Limb (tissue), 2 donors: ENCODE measurements at regions not wholly inside any gene's neighbourhood (a gene's known extent, or its start where the extent isn't known, plus 50 kb on each side); places are given as distances from the start of the nearest gene placed in this dataset.
"Not testable (repeated sequence)": the region's sequence is repeated elsewhere in the genome, so short reads cannot be mapped to it uniquely, and the experiment has no call there.

Experiments
- DNase-seq, 2 donors: peaks; one replicate each; pipeline ENCODE4 v3.0.0-alpha.2; 2016; ENCODE audit errors: extremely low spot score in 2 of 2

DNA sequence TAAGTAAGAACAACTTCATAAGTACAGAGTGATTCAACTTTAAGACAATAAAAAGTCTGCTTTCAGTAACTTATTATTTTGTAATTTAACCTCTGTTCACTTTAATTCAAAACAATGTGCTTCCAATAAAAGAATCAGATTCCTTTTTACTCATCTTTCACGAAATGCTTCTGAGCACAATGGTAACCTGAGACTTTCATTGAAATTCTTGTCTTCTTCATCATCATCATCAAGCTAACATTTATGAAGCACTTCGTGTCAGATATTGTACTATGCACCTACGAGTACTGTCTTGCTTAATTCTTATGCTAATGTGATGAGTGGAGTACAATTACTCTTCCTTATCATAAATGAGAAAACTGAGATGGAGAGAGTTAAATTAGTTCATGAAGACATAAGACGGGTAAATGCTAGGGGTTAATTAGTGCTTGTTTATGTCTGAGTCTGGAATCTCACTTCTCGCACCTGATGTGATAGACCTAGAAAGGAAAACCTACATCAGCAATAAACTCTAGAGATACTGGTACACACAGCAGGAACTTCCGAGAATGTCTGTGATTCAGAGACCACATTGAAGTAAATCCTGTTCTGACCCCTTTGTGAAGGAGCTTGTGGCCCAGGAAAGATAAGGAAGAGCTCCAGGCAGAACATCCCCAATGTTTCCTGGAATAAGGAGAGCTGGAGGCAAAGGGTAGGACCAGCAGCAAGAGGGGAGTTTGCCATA, 227.6 kb upstream of the ETAA1 start:
- no peak for DNase-seq

DNA sequence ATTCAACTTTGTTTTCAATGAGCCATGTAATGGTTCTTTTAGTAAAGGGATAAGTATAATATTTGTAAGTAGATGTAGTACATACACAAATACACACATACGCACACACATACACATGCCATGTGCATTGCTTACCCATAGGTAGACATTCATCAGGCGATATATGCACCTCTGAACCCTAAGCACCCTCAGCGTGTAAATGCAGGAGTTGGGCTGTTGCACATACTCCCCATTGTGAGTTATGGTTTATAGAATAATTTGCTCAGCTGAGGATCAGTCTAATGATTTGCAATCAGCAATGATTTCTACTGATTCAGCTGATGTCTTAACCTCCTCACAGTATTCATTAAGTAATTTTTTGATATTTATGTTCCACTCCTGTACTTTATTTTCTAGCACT, 217.6 kb upstream of the ETAA1 start:
- DNase-seq: no peak

DNA sequence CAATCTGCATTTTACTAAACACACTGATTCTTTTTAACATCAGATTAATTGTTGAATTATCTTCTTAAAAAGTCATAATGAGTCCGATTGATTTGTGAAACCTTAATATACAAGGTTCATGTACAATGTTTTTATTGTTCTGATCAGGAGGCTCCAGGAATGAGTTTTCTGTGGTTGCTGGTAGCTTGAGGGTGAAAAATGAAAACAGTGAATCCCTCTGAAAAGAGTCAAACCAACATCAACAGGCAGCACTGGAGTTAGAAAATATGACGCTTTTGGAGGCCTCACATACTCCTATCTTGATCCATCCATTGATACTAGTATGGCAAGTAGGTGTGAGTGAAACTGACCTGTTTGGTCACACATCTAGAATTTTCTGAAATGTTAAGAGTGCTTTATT, 216.3 kb upstream of the ETAA1 start:
- no peak for DNase-seq

DNA sequence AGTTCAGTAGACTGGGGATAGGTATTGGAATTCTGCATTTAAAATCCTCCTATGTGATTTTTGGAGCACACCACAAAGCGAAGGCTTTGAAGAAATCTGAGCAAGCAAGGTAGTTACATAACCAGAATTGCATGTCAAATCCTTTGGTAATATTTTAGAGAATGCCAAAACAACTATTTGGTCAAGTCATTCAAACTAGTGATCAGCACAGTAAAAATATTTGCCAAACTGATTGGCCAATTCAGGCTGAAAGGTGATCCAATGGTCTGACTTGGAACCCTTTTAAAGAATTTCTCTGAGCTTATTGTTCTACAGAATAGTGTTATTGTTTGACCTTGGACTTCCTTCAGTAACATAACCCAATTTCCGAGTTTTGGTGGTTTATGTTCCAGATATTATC, 214.2 kb upstream of the ETAA1 start:
- DNase-seq: no peak

DNA sequence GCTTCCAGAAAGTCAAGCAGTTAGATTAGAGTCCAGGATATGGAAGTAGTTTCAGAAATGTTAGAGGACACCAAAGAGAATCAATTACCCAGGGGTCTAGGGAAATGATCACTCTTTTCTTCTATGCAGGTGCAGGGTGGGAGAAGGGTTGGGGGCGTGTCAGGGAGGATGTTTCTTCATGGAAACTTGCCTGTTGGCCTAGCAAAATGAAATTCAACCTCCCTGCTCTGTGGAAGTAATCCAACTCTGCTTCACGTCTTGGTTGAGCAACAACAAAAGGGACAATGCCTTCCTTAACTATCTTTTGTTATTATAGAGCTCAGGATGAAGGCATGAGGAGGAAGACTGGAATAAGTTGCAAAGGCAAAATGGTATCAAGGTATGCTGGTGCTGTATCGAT, 210.8 kb upstream of the ETAA1 start:
- DNase-seq: no peak

DNA sequence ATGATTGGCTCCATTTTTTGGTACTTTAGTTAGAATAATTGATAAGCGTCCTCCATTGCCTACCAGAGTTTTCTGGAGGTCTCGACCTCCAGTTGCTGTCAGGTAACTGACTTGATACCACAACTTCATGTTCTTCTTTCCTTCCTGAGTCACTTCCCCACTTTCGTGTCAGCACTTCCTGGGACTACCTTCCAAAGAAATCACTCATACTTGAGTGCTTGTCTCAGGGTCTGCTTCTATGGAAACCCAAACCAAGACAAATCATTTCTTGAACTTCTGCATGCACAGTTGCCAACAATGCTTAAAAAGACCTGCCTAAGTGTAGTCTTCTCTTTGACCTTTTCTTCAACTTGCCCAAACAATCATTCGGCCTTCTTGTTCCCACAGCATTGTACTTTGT, 210.3 kb upstream of the ETAA1 start:
- no peak for DNase-seq

DNA sequence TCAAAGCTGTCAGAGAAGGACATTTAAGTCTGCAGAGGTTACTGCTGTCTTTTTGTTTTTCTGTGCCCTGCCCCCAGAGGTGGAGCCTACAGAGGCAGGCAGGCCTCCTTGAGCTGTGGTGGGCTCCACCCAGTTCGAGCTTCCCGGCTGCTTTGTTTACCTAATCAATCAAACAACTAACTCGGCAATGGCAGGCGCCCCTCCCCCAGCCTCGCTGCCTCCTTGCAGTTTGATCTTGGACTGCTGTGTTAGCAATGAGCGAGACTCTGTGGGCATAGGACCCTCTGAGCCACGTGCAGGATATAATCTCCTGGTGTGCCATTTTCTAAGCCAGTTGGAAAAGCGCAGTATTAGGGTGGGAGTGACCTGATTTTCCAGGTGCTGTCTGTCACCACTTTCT, 201.8 kb upstream of the ETAA1 start:
- DNase-seq: not testable (repeated sequence)

DNA sequence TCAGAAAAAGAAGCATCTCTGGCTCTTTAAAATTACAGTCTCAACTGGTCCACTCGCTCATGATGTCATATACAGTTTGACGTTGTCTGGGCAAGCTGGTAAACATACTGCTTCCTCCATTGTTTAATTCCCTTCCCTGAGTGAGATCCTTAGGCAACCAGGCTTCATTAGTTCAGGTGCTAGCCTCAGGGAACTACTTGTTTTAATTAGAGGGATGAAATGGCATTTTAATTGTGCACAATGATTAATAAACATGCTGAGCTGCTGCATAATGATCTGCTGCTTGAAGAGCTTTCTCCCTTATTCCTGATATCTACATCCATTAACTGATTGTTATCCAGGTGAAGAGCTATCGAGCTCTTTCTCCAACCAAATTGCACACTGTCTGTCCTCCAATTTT, 195.6 kb upstream of the ETAA1 start:
- DNase-seq: no peak

DNA sequence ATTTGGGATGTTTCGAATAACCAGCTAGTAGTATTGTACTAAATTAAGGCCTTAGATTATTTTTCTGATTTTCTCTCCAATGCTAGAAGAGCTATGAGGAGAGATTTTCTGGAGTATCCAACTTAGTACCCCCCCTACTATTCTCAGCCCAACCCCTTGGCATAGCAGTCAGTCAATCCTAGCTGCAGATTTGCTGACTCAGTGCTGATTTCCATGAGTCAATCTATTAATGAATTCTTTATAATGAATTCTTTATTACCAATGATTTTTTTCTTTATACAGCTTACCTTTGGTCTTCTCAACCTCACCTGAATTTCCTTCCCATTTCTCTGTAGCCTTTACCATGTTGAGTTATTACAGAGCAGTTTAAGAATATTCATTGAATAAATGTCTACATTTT, 192.8 kb upstream of the ETAA1 start:
- DNase-seq: no peak

DNA sequence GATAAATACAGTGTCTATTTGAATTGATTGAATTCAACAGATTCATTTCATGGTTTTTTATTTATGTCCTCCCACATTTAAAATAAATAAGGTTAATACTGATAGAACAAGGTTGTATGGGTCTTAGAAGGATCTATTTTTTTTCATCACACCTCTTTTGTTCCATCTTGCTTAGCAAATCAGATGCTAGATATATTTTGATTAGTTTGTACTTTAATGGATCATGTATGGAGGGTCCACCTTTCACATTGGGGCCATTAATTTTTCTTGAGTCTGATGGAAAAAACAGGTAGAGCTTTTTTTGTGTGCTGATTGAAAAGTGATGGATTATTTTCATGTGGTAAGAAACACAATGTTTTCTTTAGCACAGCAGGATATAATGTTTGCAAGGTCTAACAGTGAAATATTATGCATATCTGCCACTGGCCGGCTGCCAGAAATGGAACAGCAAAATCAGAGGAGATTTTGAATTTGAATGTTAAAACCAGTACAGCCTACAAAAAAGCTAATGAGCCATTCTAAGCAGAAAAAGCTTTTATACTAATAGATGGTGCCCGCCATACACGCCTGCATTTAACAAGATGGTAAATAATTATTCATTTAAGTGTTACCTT, 188.1 kb upstream of the ETAA1 start:
- DNase-seq: no peak

DNA sequence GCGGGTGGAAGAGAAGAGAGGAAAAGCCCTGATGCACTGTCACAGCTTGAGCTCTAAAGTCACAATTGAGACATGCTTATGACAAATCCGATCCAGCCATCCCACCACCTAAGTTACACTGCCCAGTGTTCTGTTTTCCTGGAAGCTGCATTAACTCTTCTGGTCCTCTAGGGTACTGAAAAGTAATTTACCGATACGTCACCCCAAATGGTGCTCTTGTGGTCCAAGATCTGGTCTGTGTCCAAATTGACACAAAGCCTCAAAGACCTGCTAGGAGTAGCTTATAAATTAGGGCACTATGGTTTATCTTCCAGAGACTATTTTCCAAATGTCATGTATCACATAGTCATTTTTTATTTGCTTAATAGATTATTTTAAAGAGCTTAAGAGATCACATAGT, 186.7 kb upstream of the ETAA1 start:
- DNase-seq: no peak

DNA sequence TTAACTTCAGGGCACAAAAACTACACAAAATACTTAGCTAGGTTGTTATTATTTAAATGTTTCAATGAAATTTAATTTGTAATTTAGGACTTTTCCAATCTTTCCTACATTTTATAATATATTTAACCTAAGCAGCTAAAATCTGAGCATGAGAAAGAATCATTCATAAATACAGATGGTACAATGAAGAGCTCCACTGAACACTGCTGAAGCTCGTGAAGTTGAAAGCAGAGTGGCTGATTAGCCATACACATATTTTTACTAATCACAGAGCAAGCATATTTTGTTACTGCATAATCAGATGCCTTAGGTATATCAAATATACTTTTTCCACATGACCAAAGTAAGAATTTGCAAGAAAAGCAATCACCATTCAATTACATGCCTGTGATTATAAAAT, 184.9 kb upstream of the ETAA1 start:
- no peak for DNase-seq

DNA sequence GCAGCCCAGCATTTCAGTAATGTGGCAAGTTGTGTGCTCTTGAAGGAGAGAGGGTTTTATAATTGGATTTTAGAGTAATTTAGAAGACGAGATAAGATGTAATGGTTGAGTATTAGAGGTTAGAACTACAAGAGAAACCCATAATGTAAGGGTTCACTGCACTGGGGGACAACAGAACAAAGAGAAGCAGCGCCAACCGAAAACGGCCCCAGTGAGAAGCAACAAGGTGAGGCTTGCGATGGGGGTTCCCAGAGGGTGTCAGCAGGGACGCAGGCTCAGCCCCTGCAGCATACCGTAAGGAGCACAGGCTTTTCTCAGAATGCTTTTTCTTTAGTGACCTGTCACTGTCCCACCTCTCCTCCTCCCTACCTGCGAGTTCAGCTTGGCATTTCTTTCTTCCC, 183.9 kb upstream of the ETAA1 start:
- no peak for DNase-seq

DNA sequence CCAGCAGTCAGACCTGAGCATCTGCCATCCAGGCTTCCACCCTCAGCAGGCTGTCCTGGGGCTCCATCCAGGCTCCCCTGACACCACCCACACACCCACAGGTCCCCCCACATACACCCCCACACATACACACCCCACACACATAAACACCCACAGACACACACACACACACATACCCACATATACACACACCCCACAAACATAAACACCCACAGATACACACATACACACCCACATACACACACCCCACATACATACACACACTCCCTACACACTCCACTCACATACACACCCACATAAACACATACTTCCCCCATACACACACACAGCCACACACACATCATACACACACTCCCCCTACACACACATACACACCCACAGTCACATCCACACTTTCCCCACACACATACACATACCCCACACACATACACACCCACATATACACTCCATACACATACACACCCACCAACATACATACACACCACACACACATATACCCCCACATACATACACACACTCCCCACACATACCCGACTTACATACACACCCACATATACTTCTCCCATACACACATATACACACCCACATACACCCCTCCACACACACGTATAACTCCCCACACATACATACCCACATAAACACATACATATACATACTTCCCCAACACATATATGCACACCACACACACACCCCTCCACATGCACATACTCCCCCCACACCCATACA, 183.3 kb upstream of the ETAA1 start:
- DNase-seq: no peak

DNA sequence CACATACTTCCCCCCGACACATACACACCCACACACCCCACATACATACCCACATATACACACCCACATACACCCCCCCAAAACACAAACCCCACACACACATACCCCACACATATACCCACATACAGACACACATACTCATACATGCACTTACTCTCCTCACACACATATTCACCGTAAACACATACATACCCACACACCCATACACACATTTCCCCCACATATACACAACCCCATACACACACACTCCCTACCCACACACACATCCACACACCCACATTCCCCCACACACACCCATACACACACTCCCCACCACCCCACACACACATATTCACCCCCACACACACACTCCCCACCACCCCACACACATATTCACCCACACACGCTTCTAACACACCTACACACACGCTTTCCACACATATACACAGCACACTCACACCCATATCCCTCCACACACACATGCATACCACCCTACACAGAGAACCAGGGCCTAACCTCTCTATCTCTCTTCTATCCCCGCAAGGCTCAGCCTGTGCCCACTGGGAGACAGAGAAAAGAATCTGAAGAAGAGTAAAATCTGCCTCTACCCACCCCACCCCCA, 182.4 kb upstream of the ETAA1 start:
- no peak for DNase-seq

DNA sequence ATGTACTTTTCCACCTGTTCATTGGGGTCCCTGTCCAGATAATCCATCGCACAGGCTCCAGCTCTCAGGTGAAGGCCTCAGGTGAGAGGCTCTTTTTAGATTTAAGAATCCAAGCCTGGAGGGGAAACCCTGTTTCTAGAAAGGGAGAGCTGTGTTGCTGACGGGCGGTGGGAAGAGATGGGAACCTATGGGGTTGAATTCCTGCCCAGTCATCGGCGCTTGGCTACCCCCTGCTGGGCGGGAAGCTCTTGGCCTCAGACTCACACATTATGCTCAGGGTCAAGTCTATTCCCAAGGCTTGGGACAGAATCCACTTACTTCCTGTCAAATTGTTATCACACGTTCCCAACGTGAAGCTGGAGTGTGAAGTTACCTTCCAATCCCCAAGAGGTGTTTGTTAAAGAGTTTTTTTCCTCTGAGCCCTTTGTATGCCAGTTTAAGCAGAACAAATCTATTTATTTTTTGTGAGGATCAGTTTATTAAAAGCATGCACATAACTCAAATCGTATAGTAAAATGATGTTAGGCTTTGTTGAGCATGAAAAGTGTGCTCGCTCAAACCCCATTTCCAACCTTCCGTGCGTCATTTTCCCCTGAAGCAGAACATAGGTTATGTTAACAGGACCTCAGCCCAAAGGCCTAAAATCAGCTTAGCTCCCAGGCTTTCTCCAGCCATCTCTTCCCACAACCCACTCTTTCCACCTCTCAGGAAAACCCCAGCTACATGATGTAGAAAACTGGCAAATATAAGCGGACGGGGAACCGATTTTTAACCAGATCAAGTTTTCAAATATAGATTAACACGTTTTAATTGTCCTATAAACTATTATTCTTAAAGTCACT, 181.7 kb upstream of the ETAA1 start:
- DNase-seq: peak in 1 of 2 donors; percentile 66

DNA sequence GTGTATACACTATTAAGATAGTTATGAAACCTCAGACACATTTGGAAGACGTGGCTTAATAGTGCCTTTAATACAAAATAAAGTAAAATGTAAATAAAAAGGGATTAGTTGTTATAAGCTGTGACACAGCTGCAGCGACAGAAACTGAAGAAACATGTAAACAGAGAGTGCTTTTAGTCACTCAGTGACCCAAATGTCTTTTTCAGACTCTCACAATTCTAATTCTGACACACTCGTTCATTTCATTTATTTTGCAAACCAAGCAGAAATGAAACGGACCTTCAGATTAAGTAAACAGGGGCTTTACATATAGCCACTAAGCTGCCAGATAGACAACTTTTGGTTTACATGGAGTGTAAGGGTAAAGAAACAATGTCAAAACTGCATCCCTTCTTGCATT, 181.0 kb upstream of the ETAA1 start:
- DNase-seq: no peak

DNA sequence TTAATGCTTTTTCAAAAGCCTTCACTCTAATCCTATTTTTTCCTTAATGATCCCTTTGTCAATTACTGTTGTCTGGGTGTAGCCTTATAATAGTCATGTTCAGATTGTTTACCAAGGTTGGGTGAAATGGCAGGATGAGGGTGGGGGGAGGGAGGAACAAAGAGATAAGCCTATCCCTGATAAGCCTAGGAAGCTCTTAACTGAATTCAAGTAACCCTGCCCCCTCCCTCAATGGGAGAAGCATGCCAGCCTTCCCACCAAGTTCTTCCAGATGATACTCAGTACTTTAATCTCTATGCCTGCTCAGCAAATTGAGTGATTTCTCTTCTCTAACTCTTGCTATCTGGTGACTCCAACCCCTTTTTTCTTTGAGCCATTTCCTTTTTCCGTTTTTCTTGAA, 180.3 kb upstream of the ETAA1 start:
- DNase-seq: no peak

DNA sequence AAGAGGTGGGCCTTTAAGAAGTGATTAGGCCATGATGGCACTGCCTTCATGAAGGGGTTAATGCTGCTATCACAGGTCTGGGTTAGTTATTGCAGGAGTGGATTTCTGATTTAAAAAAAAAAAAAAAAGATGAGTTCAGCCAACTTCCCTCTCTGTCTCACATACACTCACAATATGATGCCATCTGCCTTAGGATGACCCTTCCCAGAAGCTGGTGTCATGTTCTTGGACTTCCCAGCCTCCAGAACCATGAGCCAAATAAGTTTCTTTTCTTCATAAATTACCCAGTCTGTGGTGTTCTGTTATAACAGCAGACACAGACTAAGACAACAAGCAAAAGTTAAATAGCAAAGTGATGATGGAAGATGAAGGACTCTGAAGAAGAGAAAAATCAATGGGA, 179.7 kb upstream of the ETAA1 start:
- DNase-seq: no peak

DNA sequence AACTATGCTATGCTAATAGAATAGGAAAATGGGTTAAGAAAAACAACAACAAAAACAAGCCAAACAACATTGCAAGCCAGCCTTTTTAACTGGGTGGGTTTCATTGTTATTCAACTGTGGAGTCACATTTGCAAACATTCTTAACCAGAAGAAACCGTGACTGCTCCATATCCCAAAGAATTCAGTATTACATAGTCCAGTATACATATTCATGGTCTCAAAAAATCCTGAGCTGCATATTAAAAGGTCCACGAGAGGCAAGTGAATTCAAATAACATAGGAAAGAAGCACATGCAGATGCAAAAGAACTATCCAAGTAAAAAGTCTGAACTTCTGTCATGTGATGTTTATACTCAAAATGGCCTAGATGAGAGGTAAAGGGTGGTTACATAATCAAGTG, 179.1 kb upstream of the ETAA1 start:
- DNase-seq: no peak

DNA sequence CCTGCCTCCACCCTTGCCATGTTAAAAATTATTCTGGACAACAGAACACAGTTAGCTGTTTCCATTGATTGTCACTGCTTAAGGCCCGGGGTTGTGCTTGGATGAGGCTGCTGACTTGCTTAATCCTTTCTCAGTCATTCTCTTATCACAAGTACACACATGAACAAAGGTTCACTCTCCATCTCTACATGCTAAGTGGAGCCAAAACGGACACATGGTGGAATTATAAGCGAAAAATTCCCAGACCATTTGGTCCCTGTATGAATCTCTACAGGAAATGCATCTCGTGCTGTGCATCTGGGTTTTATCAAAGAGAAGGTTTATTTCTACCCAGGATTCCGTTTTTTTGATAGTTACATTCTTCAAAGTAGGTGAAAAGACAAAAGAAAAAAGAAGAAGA, 177.5 kb upstream of the ETAA1 start:
- DNase-seq: no peak

DNA sequence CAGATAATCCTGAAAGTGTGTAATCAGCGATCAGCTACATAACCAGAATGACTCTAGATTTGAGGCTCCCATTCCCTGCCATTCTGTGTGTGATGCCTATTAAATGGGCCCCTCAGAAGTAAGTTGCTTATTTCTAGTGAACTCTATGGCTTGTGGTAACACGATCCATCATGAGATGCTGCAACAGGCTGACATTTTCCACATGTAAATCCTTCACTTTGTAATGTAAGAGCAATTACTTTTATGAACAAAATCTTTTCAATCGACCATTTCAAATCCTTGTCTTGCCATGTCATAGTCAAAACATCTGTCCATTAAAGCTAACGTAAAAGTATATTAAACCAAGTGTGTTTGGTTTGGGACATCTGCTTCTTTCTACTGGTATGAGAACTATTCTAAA, 175.9 kb upstream of the ETAA1 start:
- DNase-seq: no peak
